A204.1 (cell line): ENCODE measurements at regions not wholly inside any gene's neighbourhood (a gene's known extent, or its start where the extent isn't known, plus 50 kb on each side); places are given as distances from the start of the nearest gene placed in this dataset.
"Not testable (repeated sequence)": the region's sequence is repeated elsewhere in the genome, so short reads cannot be mapped to it uniquely, and the experiment has no call there.

Experiments
- FAIRE-seq: peaks from 2 replicates; lab custom pipeline; 2012; peaks lifted over from hg19 to GRCh38; lab: Jason Lieb, UNC

DNA sequence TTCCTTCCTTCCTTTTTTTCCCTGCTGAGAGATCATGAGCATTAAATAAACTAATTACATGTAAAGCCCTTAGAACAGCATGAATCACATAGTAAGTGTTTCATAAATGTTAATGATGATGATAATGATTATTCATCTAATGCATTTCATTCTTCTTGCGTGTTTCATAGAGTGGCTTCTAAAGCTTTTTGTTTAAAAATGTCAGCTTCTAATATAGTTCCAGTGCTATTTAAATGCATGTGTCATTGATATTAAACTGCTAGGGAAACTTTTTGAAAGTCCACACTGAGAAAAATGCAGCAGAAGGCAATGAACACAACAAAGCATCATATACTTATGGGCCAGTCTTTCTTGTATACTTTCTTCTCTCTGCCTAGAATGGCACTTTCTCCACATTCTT lies 894.8 kb downstream of the REEP3 start:
- no peak for FAIRE-seq

DNA sequence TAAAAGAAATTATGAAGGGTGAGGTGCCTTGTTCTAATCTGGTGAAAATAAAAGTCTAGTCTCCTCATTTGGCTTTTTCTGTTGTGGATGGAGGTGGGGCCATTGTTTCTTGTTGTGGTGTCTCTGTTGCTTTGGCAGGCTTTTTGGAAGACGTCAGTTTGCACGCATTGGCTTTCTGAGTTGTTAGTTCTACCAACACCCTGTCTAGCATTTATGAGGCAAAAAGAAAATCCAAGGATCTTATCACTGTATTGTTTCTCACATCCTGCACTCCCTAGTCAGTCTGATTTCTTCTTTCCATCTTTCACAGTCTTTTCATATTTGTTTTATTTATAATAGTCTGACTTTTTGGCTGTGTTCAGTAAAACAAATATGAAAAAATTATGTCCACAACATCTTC lies 898.3 kb downstream of the REEP3 start:
- FAIRE-seq: no peak

GRCh38 chr10:64426745-64427144 lies 905.5 kb downstream of the REEP3 start:
- no peak for FAIRE-seq

GRCh38 chr10:64430690-64431323 lies 909.6 kb downstream of the REEP3 start:
- FAIRE-seq: no peak

DNA sequence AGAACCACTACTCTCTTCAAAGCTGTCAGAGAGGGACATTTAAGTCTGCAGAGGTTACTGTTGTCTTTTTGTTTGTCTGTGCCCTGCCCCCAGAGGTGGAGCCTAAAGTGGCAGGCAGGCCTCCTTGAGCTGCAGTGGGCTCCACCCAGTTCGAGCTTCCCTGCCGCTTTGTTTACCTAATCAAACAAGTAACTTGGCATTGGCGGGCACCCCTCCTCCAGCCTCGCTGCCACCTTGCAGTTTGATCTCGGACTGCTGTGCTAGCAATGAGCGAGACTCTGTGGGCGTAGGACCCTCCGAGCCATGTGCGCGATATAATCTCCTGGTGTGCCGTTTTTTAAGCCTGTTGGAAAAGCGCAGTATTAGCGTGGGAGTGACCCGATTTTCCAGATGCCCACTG lies 920.7 kb downstream of the REEP3 start:
- FAIRE-seq: not testable (repeated sequence)

GRCh38 chr10:64444163-64444562 lies 923.0 kb downstream of the REEP3 start:
- no peak for FAIRE-seq

DNA sequence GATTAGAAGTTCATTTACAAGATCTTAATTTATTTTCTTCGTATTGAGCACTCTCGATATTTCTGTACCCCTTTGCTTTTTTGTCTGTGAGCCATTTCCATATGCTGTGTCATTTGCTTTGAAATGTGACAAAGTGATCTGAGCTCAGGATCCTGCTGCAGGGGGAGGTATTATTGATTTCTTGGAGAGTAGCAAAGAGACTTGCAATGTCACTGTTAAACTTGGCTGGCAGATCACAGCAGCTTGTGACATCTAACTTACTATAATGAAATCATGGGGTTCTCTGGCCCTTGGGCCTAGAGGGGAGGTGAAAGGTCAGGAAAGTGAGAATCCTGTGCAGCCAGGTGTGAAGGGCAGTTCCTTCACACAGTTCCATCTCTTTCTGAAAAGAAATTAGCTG lies 923.4 kb downstream of the REEP3 start:
- no peak for FAIRE-seq

GRCh38 chr10:64449603-64450002 lies 928.4 kb downstream of the REEP3 start:
- no peak for FAIRE-seq

- FAIRE-seq: no peak
Observed at GRCh38 chr10:64450312-64450711, 929.1 kb downstream of the REEP3 start.

DNA sequence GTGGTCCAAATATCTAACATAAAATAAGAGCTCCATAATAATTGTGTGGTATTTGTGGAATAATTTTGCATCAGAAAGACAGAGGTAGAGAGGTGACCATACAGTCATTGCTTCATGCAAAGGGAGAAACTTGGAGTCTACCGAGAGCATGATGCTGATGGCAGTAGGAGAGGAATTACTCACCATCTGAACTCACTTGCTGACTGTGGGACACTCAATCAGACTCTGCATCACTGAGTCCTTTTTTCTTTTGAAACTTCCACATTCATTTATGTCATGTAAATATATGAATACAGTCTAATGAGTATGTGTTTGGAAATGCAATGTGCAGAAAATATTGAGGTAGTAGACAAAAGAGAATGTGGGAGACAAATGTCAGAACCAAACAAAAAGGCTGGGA lies 933.8 kb downstream of the REEP3 start:
- no peak for FAIRE-seq

DNA sequence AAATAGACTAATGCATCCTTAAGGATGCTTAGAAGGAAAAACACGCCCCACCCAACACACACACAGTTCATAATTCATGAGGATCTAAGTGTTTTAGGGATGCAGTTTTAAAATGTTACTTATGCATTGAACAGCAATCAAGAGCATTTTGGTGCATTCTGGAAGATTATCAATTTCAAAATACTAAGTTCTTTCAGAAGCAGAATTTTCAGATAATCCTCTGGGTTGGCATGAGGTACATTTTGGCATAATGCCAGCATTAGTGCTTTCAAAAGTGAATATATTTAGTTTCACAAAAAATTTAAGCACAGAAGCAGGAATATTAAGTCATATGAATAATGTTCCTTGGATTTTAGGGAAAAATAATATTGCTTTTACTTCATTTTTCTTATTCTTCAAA lies 937.1 kb downstream of the REEP3 start:
- FAIRE-seq: no peak

GRCh38 chr10:64463406-64463805 lies 942.2 kb downstream of the REEP3 start:
- no peak for FAIRE-seq

- FAIRE-seq: no peak
Observed at GRCh38 chr10:64465653-64466052, 944.5 kb downstream of the REEP3 start.

GRCh38 chr10:64468219-64468618 lies 947.0 kb downstream of the REEP3 start:
- no peak for FAIRE-seq

DNA sequence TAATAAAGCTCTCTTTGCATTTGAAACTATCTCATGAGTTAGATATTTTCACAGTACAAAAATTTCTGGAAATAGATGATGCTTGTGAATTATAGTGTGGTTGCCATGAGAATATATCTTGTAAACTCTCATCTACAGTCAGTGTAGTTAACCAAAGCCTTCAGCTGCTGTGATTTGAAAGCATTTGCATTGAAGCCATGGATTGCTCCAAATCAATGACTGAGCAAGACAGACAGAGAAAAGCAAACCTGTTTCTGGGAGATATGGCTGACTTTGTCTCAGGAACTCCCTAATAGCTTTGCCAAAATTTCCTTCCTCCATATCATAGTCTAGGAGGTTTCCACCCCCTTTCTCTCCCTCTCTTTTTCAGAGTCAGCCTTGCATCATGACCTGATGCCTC lies 955.3 kb downstream of the REEP3 start:
- FAIRE-seq: no peak

- FAIRE-seq: no peak
Observed at GRCh38 chr10:64477791-64478190, 956.6 kb downstream of the REEP3 start.

DNA sequence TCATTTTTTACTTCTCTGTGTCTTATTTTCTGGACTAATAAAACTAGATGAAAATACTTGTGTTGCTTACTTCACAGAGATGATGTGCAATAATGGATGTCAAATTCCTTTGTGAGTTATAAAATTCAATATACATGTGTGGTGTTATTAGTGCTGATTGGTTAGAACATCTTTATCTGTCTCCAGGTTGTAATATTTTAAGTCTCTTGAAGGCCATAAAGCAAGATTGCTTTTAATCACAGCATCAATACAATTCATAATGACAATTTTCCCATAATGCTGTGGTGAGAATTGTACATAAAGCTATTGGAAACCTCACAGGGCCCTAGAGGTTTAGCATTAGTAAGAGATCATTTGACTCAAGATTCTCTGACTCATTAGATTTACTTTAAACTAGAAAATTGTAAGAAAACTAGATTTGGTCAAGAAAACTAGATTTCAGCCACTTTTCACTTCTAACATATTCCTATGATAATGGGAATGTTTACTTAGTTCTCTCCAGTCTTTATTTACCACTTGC lies 963.7 kb downstream of the REEP3 start:
- FAIRE-seq: no peak

DNA sequence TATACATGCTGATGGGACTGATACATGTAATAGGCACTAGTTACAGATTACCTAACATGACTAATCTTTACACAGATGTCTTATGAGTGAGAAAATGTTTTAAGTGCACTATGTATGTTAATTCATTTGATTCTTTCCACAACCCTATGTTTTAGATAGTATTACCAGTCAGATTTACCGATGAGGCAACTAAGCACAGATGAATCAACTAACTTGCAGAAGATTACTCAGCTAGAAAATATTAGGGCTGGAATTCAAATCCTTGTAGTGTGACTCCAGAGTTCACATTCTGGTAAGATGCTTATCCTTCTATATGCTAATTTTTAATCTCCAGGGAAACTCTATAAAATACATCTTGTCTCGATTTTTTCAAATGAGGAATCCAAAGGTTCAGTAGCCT lies 964.9 kb downstream of the REEP3 start:
- FAIRE-seq: no peak

GRCh38 chr10:64486901-64487300 lies 965.7 kb downstream of the REEP3 start:
- no peak for FAIRE-seq

GRCh38 chr10:64494901-64495300 lies 973.7 kb downstream of the REEP3 start:
- FAIRE-seq: no peak

GRCh38 chr10:64497306-64497705 lies 976.1 kb downstream of the REEP3 start:
- FAIRE-seq: no peak

- FAIRE-seq: no peak
Observed at GRCh38 chr10:64501807-64502206, 980.6 kb downstream of the REEP3 start.

DNA sequence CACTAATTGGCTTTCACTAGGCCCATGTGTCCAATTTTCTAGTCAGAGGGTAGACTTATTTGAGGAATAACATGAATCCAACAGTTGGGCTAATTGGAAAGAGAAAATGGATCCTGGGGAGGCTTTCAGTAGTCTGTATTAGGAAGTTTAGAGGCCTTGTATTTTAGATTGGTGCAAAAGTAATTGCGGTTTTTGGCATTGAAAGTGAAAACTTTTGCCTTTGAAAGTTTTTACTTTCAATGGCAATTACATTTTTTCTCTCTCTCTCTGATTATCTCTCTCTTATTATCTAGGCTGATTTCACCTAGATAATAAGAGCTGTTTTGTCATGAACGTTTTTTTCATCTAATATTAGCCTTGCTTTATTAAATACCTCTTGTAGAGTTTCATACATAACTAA lies 981.7 kb downstream of the REEP3 start:
- no peak for FAIRE-seq

- no peak for FAIRE-seq
Observed at GRCh38 chr10:64503429-64503828, 982.2 kb downstream of the REEP3 start.

GRCh38 chr10:64505501-64505900 lies 984.3 kb downstream of the REEP3 start:
- no peak for FAIRE-seq
